ENCODE measurements at regions not wholly inside any gene's neighbourhood (a gene's known extent, or its start where the extent isn't known, plus 50 kb on each side); places are given as distances from the start of the nearest gene placed in this dataset.
"Not testable (repeated sequence)": the region's sequence is repeated elsewhere in the genome, so short reads cannot be mapped to it uniquely, and the experiment has no call there.

DNA sequence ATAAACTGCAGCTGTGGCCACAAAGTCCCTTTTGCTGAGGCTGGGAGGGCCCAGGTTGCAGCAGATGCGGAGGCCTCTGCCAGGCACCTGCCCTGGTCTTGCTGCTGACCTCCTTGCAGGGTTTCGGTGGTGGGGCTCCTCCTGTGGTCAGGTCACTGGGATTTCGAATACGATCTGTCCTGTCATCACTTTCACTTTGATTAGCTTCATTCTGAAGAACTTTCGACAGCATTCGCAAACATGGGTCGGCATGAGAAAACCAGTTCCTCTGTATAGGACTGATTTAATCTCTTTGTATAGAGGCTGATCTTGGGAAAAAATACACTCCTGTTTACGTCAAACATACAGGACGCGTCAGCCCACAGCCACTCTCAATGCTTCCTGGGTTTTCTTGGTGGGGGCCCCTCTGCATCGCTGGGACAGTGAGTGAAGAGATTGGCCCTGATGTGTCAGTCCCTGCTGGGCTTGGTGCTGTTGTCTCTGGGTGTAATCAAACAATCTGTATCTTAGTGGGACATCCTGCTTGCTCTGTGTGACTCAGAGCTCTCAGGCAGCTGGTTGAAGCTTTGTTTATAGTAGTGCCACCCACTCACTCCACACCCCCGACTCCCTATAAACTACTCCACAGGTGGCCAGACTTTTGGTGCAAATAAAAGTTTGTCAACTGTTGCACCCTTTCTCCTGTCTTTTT is 209.4 kb upstream of the CXCR4 start:
- DNase-seq (ENCODE audit: low read depth in 2 of 2), result peak; percentile 5 to 49

- DNase-seq (ENCODE audit: low read depth in 2 of 2), result no peak
Measured at GRCh38 chr2:136325844-136326331, 207.9 kb upstream of the CXCR4 start.

DNA sequence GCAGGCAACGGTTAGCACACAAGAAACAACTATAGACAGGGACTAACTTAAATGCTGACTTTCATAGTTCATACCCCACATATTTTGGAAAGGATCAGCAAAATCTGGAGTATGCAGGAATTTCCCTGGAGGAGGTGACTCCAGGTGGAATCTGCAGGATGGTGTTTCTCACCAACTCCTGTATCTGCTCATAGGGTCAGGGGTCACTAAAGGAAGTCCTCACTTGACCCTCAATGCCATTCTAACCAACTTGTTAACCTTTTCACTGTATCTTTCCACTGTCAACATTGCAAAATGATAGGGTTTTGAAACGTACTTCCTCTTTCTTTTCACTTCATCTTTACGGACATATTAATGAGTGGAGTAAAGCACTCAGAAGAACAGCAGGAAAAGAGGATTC is 207.0 kb upstream of the CXCR4 start:
- DNase-seq (ENCODE audit: low read depth in 2 of 2), result no peak

- DNase-seq (ENCODE audit: low read depth in 2 of 2), result no peak
Measured at GRCh38 chr2:136323935-136324334, 206.0 kb upstream of the CXCR4 start.

- no peak for DNase-seq (ENCODE audit: low read depth in 2 of 2)
Measured at GRCh38 chr2:136323195-136323594, 205.2 kb upstream of the CXCR4 start.

GRCh38 chr2:136322428-136322827 is 204.5 kb upstream of the CXCR4 start:
- no peak for DNase-seq (ENCODE audit: low read depth in 2 of 2)

GRCh38 chr2:136319651-136320050 is 201.7 kb upstream of the CXCR4 start:
- DNase-seq (ENCODE audit: low read depth in 2 of 2), result no peak

DNA sequence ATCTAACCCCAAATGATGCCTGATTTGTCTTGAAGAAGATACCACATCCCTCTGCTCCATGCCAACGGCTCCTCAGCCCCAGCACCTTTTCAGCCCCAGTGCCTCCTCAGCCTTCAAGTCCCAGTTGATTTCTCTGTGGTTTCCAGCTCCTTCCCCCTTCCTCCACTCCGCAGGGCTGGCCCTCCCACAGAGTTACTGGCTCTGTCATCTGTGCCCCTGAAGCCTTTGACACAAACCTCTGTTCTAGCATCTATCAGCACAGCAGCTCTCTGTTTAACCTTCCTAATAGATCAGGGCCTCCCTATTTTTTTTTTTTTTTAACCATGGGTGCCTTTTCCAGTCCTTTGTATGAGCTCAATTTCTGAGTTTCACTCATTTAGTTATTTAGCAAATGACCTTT is 201.3 kb upstream of the CXCR4 start:
- no peak for DNase-seq (ENCODE audit: low read depth in 2 of 2)

- no peak for DNase-seq (ENCODE audit: low read depth in 2 of 2)
Measured at GRCh38 chr2:136314240-136314639, 196.3 kb upstream of the CXCR4 start.

DNA sequence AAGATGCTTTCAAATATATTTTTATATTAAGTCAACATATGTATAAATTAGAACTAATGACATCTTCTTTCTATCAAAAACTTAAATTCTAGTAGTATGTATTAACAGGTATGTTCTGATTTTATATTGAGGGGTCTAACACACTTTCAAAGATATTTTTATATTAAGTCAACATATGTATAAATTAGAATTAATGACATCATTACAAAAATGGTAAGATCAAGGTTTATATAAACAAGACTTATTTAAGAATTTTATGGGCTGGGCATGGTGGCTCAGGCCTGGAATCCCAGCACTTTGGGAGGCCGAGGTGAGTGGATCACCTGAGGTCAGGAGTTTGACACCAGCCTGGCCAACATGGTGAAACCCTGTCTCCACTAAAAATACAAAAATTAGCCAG is 194.6 kb upstream of the CXCR4 start:
- not testable (repeated sequence) for DNase-seq (ENCODE audit: low read depth in 2 of 2)

DNA sequence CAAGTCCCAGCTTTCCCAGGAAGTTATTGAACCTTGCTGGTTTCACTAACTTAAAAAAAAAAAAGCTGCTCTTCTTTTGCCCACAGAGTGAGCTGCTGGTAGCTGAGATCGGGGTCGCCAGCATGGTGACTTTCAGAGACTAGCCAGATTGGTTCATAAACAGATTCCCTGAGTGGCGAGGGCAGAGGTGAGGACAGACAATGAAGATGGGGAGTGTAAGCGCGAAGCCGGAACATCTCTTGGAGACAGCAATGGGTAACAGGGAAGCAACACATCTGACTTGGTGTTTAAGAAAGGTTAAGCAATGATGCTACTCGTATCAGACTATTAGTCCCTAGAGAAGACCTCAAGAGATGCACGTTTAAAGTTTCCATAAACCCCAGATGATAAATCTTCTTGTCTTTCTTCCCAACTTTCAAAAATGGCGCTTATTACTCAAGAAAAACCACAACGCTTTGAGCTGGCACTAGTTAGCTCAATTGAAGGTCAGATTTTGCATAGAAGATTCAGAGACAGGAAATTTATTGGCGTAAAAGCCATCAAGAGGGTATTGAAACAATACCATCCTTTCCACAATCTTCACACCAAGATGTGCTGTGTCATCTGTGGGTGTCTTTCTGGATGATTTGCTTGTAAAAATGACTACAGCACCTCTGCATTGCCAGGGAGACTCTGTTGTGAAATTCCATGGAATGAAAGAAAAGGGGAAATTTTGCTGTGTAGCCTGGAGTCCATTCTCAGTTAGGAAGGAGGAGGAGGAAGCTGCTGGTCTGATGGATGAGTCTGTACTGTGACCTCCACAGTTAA is 193.1 kb upstream of the CXCR4 start:
- DNase-seq (ENCODE audit: low read depth in 2 of 2), result no peak

GRCh38 chr2:136310005-136310495 is 192.1 kb upstream of the CXCR4 start:
- no peak for DNase-seq (ENCODE audit: low read depth in 2 of 2)

DNA sequence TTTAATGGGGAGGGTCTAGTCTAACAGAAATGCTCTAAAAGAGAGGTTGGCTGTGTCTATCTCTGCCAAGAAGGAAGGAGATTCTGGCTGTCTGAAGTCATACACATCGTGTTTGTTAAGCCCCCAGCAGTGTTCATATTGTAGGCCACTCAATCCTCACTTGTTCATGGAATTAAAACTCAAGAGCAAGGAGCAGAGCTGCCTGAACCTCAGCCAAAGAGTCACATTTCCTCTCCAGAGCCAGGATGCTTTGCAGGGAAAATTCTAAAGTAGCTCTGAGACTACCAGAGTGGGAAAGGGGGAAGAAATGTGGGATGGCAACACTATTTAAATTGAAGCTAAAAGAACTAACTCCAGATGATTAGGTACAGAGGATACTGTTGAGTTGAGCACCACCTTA is 190.7 kb upstream of the CXCR4 start:
- no peak for DNase-seq (ENCODE audit: low read depth in 2 of 2)

GRCh38 chr2:136306836-136307235 is 188.9 kb upstream of the CXCR4 start:
- DNase-seq (ENCODE audit: low read depth in 2 of 2), result no peak

DNA sequence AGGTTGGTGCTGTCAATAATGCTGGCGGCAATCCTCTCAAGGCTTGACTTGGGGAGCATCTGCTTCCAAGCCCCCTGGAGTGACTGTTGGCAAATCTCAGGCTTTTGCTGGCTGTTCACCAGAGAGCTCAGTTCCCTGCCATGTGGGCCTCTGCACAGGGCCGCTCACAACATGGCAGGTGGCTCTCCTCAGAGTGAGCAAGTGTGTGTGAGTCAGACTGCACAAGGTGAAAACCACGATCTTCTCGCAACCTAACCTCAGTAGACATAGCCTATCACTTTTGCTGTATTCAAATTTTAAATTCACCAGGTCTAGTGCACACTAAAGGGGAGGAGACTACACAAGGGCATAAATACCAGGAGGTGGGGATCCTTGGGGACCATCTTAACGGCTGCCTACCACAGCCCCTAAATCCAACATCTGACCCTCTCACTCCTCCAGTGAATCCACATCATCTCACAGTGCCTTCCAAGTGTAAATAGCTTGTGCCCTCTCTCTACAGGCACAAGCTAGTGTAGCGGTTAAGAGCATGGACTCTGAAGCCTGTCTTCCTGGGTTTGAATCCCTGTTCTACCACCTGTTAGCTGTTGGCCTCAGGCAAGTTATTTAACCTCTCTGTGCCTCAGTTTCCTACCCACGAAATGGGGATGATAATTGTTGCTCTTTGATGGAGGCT is 187.7 kb upstream of the CXCR4 start:
- no peak for DNase-seq (ENCODE audit: low read depth in 2 of 2)

GRCh38 chr2:136301006-136301405 is 183.1 kb upstream of the CXCR4 start:
- no peak for DNase-seq (ENCODE audit: low read depth in 2 of 2)

DNA sequence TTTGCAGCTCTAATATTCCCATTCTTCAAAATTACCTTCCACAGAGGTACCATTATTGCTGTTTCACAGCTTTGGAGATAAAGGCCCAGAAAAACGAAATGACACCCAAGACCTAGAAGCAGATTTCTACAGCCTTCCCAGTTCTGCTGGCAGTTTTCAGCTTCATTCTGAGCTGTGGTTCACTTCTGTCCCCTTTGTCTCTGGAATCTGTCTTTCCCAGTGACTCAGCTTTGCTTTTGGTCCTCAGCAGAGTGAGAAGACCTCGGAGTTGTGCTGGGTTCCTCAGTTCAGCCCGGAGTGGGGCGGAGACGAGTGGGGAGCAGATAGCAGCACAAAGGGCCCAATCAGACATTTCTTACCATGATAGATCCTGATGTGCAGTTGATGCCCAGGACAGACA is 180.7 kb upstream of the CXCR4 start:
- no peak for DNase-seq (ENCODE audit: low read depth in 2 of 2)

DNA sequence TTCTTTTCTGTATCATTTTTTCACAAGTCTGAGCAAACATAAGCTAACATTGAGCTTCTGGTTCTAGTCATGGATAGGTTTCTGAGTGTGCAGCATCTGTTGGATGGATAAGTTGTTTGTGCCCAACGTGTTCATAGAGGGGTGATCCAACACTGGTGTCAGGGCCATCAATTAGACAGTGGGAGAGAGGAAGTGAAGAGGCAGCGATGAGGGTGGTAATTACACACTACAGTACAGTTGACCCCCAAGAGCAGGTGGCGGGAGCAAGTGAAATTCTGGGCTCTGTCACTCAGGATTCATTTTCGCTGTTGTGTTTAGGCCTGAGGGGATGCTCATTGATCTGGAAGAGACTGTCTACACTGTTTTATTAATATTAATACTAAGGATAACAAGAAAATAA is 180.0 kb upstream of the CXCR4 start:
- no peak for DNase-seq (ENCODE audit: low read depth in 2 of 2)

GRCh38 chr2:136297312-136297711 is 179.4 kb upstream of the CXCR4 start:
- DNase-seq (ENCODE audit: low read depth in 2 of 2), result no peak

GRCh38 chr2:136295168-136295567 is 177.2 kb upstream of the CXCR4 start:
- no peak for DNase-seq (ENCODE audit: low read depth in 2 of 2)

DNA sequence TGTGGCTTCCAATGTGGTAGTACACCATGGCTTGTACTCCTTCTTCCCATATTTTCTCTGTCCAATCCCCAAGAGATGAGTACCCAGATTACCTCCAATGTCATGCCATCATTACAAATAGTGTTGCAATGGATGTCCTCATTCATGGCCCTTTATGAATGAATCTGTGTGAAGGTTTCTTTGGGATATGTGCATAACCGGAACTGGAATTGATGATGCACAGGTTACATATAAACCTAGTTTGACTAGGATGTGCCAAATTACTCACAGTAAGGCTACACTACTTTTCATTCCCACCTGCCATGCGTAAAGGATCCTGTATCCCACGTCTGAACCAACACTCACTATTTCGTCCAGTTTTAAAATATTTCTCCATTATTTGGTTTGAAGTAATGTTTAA is 173.9 kb upstream of the CXCR4 start:
- no peak for DNase-seq (ENCODE audit: low read depth in 2 of 2)

GRCh38 chr2:136290326-136290725 is 172.4 kb upstream of the CXCR4 start:
- DNase-seq (ENCODE audit: low read depth in 2 of 2), result no peak
